Activated CD4-positive, alpha-beta T cell treated with anti-CD3 and anti-CD28 coated beads, Interleukin-10, Interleukin-2, amounts not matched to agents 100 ng/mL and 50 ng/mL, durations not matched to agents 16 hours and 8 hours (primary cell): ENCODE measurements at regions not wholly inside any gene's neighbourhood (a gene's known extent, or its start where the extent isn't known, plus 50 kb on each side); places are given as distances from the start of the nearest gene placed in this dataset.
A peak's percentile ranks its signal among the peaks of the same experiment; 100 is the strongest.
"Not testable (repeated sequence)": the region's sequence is repeated elsewhere in the genome, so short reads cannot be mapped to it uniquely, and the experiment has no call there.

Experiments used
- DNase-seq: peaks from one replicate; pipeline ENCODE4 v3.0.0-alpha.2; 2020

DNA sequence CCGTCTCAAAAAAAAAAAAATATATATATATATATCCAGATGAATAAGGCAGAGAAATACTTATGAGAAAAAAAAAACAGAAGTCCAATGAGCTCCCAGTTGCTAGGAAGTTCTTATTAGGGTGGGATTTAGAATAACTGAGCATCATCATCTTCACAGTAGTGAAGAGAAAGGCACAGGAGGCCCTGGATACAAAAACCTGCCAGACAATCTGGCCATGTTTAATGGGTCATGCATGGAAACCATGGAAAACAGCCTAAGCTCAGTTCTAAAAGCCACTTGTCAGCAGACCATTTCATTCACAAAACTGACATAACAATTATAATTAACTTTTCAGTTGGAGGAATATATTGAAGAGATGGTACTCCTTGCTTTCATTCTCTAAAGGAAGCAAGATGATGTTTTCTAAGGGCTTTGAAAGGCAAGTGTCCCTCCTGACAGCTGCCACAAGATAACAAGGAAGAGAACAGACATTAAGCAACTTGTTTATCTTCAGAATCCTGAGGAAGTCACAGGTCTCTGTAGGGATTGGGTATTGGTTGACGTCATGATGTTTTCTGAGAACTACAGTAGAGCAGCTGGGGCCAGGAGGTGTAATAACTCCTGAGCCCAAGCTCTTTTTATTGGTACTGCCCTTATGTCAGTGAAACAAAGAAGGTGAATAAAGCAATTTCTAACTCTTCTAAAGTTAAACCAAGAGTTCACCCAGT, 463.1 kb downstream of the DMAC1 start:
- no peak for DNase-seq

DNA sequence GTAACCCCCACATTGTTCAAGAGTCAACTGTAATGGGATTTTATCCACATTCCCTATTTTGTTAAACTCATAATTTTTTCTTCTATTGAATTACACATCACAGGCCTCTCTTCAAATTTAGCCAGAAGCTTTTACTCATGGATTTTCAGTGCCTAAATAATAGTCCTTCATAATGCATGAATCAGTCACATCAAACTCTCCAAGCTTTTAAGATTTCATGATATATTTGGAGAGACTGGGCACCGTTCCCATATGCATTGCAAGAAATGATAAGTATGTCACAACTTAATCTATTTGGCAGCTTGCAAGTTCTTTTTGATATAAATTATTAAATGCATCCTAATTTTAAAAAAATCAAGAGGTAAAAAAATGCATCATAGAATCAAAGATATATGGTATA, 465.9 kb downstream of the DMAC1 start:
- no peak for DNase-seq

DNA sequence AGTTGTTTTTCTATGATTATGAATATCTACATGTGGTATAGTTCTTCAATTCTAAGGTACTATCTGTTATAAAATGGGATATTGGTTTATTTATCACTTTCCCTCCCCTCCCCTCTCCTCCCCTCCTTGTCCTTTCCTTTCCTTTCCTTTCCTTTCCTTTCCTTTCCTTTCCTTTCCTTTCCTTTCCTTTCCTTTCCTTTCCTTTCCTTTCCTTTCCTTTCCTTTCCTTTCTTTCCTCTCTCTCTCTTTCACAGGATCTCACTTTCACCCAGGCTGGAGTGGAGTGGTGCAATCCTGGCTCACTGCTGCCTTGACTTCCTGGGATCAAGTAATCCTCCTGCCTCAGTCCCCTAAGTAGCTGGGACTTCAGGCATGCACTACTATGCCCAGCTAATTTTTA, 466.8 kb downstream of the DMAC1 start:
- no peak for DNase-seq

DNA sequence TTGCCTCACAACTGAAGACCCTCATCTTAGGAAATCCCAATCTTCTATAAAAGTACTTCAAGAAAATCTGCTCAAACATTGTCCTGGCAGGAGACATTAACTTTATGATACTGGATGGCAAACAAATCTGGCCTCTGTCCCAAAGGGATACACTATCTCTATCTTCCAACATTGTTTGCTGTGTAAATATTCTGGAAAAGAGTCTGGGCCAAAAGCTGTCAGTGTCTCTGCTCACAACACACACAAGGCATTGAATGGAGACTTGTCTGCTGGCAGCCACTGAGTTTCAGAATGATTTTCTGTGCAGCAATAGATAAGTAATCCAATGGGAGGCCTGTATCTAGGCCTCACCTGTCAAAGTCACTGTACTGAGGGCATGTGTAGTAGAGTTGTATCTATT, 471.1 kb downstream of the DMAC1 start:
- no peak for DNase-seq

DNA sequence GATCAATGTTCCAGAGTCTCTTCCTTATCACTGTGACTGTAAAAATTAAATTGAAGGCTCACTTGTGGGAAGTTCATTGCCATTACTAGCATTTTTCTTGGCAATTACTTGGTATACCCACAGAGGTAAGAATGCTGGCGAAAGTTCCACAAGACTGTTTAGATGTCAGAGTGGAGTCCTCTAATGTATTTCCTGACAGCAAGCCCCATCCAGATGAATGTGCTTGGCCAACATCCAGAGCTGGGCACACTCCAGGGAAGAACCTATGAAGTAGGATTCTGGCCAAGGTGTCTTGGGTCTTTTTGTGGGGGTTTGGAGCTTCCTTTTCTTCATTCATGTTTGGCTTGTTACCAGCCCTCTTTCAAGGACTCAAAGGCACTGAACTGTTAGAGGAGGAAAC, 473.6 kb downstream of the DMAC1 start:
- no peak for DNase-seq

DNA sequence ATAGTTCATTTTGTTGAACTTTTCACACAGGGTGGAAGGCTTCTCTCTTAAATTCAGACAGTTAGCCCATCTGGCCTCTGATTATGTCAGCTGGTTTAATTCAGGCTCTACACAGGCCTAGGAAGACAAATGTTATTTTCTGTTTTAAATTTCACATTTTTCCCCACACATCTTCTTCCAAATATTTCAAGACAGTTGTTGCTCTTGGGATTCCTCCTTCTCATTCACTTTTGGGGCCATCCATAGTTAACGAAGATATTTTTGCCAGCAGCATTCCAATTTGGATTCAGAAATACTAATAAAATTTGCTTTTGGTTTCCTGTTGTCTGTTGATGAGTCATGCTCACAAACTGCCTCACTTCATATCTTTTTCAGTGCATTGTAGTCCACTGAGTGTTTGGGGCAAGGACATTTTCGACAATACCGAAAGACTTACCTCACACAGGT, 475.4 kb downstream of the DMAC1 start:
- no peak for DNase-seq

DNA sequence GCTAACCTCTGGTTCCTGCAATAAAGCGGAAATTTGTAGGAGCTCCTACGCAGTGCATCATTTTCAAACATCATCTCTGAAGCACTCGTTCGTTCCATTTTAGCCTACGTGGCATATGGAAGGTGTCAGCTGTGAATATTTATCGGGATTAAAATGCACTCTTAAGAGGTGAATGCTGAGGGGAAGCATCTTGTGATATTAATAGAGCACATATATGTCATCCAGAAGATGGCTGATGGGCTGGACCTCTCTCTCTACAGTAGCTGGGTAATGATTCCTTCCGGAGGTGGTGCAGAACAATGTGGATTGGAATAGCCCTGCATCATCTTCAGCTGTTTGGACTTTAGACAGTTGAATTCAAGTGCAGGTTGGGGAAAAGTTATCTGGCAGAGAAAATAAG, 478.7 kb downstream of the DMAC1 start:
- DNase-seq = no peak

DNA sequence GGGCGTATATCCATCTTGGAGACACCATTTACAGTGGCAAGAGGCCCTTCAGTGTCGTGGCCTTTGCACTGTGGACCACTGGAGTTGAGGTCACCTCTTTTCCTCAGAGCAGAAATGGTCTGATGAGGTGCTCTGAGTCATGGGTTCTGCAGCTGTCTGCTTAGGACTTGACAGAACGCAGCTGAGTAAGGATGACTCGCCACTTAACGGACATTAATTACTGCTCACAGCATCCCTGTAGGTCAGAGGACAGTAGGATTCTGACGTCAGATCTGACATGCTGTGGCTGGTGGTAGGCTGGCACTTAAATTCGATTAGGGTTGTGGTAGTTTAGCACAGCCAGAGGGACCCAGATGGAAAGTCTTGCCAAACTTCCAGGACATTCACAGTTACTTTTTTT, 479.4 kb downstream of the DMAC1 start:
- DNase-seq = no peak

DNA sequence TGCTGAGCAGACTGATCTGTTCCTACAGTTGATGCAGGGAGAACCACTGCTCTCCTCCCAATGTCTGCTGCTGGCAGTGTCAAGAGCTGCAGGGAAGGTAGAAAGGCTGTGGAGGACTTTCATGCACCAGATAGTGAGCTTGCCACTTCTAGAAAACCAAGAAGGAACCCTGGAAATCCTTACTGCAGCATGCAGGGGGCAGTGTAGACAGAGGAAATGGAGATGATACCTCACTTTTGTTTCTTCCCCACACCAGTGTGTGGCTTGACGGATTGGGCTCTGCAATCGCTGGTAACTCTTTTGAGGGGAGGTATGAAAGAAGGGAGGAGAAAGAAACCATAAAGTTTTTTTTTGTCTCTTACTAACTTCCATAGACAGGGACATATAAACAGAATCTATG, 480.7 kb downstream of the DMAC1 start:
- DNase-seq = no peak

DNA sequence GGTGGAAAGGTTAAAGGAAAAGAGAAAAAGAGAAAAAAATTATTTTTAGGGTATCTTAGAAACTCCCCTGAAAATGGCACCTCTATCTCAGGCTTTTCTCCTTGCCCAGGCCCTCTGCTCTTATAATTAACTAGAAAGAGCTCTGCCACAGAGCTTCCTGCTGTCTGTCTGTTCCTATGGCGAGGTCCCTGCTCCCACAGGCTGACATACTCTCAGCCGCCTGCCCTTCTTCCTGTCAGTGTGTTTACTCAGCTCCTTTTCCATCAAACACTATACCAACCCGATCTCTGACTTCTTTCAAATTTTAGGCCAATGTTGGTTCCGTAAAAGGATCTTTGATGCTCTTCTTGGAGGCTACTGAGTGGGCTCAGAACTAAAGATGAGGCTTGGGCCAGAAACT, 482.6 kb downstream of the DMAC1 start:
- no peak for DNase-seq

DNA sequence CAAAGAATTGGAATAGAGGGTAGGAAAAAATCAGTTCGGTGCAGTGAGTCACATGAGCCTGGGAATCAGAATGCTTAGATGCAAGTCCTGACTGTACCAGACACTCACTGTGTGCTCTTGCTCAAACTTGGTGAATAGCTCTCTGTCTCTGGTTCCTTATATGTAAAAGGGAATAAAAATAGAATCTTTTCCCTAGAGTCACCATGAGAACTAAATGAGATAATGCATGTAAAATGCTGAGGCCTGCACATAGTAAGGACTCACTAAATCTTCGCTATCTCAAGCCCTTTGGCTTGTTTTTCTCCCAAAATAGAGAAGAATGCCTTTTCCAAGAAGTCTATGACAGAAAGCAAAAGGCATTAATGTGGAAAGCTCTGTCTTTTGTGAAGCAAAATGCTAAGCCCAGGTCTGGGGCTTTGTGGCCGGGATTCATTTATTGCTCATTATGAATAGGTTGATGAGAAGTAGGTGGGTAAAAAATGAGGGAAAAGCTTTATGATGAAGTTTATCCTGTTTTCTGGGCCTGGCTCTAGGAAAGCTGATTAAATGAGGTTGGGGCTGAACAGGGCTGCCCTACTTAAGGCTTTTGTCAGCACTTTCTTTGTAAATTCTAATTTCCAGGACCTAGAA, 483.3 kb downstream of the DMAC1 start:
- no peak for DNase-seq

DNA sequence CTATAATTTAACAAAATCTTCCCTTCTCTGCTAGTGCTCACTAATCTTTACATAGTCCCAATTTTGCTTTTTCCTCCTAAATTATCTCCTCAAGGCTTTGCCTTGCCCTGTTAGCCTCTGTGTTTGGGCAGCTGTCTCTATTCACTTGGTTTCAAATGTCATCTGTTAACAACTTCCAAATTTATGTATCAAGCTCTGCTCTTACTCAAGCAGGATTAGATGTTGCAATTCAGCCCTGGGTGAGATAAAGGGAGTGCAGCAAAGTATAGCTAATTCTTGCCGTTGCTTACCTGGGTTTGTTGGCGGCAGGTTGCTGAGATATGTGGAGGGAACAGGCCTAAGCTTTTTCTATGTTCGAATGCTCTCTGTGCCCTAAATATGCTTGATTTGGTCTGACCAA, 483.8 kb downstream of the DMAC1 start:
- no peak for DNase-seq

DNA sequence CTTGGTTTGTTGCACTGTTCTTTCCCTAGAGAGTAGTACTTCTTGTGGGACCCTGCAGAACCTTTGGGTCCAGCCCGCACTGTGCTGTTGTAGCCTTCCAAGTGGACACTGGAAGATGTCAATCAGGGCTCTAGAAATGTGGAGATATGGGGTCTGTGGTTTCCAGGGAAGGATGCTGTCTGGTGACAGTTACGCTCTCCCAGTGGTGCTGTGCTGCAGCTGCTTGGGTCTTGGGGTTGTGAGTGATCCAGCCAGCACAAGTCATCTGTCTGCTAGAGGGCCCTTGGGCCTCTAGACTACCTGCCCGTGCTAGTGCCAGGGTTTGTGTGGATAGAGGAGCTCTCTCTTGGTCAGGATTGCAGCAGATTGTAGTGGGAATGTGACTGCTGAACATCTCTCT, 484.5 kb downstream of the DMAC1 start:
- DNase-seq = no peak

DNA sequence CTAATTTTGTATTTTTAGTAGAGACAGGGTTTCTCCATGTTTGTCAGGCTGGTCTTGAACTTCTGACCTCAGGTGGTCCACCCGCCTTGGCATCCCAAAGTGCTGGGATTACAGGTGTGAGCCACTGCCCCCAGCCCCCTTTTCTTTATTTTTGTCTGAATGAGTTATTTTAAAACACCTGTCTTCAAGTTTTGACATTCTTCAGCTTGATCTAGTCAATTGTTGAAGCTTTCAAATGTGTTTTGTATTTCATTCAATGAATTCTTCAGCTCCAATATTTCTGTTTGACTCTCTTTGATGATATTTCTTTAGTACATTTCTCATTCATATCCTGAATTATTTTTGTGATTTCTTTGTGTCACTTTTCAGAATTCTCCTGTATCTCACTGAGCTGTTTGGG, 486.2 kb downstream of the DMAC1 start:
- no peak for DNase-seq

DNA sequence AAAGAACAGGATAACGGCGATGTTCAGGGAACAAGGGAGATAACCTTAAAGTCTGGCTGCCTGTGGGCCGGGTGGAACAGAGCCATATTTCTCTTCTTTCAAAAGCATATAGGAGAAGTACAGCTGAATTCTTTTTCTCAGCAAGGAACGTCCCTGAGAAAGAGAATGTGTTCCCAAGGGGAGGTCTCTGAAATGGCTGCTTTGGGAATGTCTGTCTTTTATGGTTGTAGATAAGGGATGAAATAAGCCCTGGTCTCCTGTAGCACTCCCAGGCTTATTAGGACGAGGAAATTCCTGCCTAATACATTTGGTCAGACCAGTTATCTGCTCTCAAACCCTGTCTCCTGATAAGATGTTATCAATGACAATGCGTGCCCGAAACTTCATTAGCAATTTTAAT, 490.5 kb downstream of the DMAC1 start:
- DNase-seq = not testable (repeated sequence)

DNA sequence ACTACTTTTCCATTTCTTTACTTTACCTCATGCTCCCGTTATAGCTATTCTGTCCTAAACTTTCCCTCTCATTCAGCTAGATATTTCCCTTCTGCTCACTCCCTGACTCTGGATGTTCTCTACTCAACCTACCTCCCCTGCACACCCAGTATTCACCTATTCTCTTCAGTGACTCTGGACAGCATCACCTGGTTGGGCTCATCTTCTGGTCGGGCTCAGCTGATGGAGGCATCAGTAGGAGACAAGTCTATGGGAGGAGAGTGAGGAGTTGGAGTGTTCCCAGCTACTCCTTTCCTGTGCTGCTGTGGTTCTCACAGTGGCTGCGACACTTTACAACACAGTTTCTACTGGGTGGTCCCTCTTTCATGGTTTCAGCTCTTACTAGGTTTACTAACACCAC, 493.9 kb downstream of the DMAC1 start:
- no peak for DNase-seq

DNA sequence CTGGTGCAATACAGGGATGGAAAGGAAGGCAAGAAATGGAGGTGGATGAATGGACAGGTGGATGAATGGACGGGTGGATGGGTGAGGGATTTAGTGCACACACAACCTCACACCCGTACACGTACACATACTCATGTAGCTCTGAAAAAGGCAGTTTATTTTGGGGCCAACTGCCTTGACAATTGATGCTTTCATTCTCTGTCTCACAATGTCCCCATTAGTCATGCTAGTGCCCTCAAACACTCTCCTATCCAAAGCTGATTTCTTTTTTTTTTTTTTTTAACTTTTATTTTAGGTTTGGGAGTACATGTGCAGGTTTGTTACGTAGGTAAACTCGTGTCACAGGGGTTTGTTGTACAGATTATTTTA, 495.0 kb downstream of the DMAC1 start:
- no peak for DNase-seq

DNA sequence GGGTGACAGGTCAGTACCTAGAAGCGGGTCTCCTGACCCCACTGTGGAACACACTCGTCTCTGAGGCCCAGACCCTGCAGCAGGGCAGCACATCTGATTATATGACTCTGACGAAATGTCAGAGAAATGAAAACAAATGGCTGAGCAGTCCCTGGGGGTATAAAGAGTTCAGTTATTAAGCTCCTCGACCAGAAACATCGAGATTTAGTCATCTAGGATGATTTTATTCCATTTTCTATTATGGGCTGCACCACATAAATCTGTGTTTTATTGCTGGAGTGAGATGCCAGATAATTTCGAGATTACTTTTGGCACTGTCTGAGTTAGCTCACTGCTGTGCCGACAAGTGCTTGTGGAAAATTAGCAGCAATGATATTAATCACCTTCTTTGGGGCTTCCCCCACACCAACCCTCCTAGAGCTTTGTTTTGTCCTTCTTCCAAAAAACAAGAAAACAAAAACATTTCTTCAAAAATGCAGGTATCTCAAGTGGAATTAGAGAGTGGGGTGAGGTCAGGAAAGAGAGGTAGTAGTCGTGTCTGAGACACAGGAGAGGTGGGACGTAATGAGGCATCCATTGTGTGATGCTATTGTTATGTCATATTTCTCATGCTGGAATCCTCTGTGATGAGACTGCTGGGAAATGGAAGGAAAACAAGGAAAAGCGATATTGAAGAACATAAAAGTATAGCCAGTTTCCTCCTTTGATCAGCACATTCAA, 495.5 kb downstream of the DMAC1 start:
- no peak for DNase-seq

DNA sequence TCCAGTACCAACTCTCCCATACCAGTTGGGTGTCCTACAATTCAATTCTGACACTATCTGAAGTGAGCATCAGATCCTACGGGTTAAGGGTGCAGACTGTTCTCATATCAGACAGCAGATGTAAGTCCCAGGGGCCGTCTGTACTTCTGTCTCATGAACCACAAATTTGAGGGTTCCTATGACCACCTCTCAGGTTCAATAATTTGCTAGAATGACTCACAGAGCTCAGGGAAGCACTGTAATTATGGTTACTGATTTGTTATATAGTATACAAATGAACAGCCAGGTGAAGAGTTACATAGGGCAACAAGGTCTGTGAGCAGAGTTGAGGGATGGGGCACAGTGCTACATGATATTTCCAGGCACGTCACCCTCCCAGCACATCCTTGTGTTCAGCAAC, 499.1 kb downstream of the DMAC1 start:
- no peak for DNase-seq

DNA sequence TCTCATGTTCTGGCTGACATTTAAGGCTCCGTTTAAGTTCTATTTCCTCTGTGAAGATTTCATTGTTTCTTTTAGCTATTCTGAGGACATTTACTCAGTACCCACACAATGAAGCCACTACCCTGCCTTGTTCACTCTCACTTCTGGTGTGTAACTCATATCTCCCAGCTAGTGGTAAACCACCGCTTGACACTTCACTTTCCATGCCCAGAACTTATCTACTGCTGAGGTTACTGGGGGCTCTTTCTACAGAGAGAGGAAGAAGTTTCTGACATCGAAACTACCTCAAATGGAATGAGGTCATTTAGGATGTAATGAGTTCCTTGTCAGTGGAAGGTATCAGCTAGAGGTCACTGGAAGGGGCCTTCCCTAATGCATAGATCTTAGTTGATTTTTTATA, 501.5 kb downstream of the DMAC1 start:
- peak; percentile 79 for DNase-seq

DNA sequence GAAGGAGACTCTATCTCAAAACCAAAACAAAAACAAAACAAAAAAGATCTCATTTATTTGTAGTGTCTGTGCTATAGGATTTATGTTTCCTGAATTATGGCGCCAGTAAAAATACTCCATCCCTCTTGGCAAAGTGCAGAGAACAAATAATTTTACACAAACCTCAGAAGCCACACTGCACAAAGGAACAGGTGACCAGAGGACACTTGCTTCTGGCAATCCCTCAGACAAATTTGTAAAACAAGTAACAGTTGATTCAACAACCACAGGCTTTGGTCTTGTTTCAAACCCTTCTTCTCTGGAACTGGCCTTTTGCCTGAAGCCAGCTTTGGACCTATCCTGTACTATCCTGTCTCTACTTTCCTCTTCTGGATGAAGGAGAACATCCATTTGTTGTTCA, 502.1 kb downstream of the DMAC1 start:
- DNase-seq = no peak

DNA sequence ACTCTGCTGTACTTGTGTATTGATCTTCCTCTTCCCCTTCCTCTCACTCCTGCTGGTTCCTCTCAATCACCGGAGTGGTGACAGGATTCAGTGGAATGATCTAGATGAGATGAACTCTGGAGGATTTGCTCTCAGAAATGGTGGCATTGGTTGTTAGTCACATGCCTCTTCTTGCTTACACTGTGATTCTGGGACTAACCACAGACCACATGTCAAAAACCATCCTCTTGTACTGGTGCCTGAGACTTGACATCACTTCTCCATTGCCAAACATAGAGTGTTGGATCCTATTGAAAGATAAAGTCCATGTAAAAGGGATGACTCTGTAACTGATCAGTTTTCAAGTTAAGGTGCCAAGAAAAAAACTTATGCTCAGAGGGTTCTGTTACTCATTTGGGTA, 506.5 kb downstream of the DMAC1 start:
- peak; percentile 34 for DNase-seq

DNA sequence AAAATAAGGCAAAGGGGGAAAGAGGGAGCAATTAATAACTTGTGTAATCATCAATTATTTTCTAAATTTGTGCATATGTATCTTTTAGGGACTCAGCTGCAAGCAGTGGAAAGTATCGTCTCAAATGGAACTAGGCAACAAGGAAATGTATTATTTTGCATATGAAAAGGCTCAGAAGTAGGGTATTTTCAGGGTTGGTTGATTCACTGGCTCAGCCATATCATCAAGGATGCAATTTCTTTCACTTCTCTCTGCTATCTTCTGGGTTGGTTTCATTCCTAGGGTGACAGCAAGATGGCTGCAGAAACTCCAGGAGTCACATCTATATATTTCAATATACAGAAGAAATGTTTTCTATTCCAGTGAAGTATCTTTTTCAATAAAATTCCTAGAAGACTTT, 509.8 kb downstream of the DMAC1 start:
- DNase-seq = no peak

DNA sequence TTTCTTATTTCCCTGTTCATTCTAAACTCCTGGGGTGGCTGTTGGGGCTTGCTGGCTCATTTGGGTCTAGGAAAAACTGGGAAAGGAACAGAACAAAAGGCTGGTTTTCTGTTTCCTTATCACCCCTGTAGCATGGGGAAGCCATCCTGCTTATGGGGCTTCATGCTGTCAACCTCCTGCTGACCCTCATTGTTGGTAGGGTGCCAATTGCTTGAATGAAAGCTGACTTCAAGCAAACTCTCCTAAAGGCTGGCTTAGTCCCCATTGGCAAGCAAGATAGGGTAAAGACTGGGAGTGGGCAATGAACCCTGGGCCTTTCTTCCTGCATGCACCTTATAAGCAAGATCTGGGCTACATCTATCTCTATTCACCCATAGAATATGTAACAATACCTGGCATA, 511.6 kb downstream of the DMAC1 start:
- DNase-seq = no peak

DNA sequence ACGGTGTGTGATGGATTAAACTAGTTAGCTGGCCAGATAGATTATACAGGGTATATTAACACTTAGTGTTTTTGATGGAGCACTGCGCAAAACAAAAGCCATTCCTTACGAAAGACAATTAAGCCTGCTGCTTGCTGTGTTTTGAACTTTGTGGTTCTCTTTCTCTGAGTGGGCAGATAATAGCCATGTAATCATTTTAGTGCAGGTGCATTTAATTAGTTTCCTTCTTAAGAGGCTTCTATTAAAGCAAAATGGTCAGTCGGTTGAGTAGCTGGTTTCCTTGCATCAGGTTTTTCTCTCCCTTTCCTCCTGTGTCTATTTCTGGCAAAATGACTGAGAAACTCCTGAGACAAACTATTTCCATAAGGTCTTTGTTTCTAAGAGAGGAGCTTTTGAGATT, 512.5 kb downstream of the DMAC1 start:
- DNase-seq = no peak
